Astrocyte of the spinal cord (primary cell): ENCODE measurements at regions not wholly inside any gene's neighbourhood (a gene's known extent, or its start where the extent isn't known, plus 50 kb on each side); places are given as distances from the start of the nearest gene placed in this dataset.

Source experiments
- DNase-seq: peaks from one replicate; pipeline ENCODE4 v3.0.0; 2011; ENCODE audit warnings: low read depth, low spot score
- H3K4me3 ChIP-seq: 2 replicates; pipeline ENCODE4 v1.5.1; 2011; ENCODE audit warnings: low read depth, mild to moderate bottlenecking, low read length, moderate library complexity
- CTCF ChIP-seq: IDR thresholded peaks from 2 replicates; pipeline ENCODE4 v1.5.1; 2012; ENCODE audit warnings: low read depth, mild to moderate bottlenecking, low read length, inconsistent platforms
- in situ Hi-C: cut with HindIII; loops from 2 replicates; pipeline ENCODE4 v1.10.0; 2017; ENCODE audit warnings: low sequenced_read_pairs

GRCh38 chr13:111602874-111603273 lies 282.4 kb downstream of the TEX29 start:
- H3K4me3 ChIP-seq: no peak overlapping the region
- TF ChIP-seq CTCF: no peak
- no peak for DNase-seq
- in situ Hi-C loops: no loop called here

- DNase-seq: no peak
- in situ Hi-C loops: no loop called here
- H3K4me3 ChIP-seq: no peak overlapping the region
- TF ChIP-seq CTCF: no peak
These were observed 283.7 kb downstream of the TEX29 start for GRCh38 chr13:111604097-111604496.

GRCh38 chr13:111608556-111608955 lies 288.1 kb downstream of the TEX29 start:
- no peak overlapping the region for H3K4me3 ChIP-seq
- TF ChIP-seq CTCF: no peak
- in situ Hi-C loops: no loop called here
- no peak for DNase-seq

- no peak for DNase-seq
- no peak for TF ChIP-seq CTCF
- in situ Hi-C loops: no loop called here
- H3K4me3 ChIP-seq: no peak overlapping the region
These were observed 289.2 kb downstream of the TEX29 start for GRCh38 chr13:111609631-111610030.

GRCh38 chr13:111610081-111610480 lies 289.6 kb downstream of the TEX29 start:
- in situ Hi-C loops: no loop called here

GRCh38 chr13:111610879-111611278 lies 290.4 kb downstream of the TEX29 start:
- in situ Hi-C loops: no loop called here
- DNase-seq: no peak
- no peak for TF ChIP-seq CTCF
- no peak overlapping the region for H3K4me3 ChIP-seq

More at GRCh38 chr13:111610081-111610480, 289.6 kb downstream of the TEX29 start:
- no peak for TF ChIP-seq CTCF
- no peak for DNase-seq
- H3K4me3 ChIP-seq: no peak overlapping the region

GRCh38 chr13:111611651-111612050 lies 291.2 kb downstream of the TEX29 start:
- DNase-seq: no peak
- in situ Hi-C loops: no loop called here
- no peak for TF ChIP-seq CTCF
- H3K4me3 ChIP-seq: no peak overlapping the region
